Adrenal gland (tissue), 9 donors: ENCODE measurements at regions not wholly inside any gene's neighbourhood (a gene's known extent, or its start where the extent isn't known, plus 50 kb on each side); places are given as distances from the start of the nearest gene placed in this dataset.

Experiments
- DNase-seq, 7 donors: peaks; one replicate each; pipeline ENCODE4 v3.0.0-alpha.2; 2019 to 2020
- H3K27ac ChIP-seq, 5 donors: fragments of 200-600 bp; sonication (generic) in 4 of 5; 1 replicate in 3 of 5; 2 replicates in 2 of 5; pipeline versions ENCODE4 v1.5.1 to v1.8.0; 2016 to 2020; ENCODE audit warnings: mild to moderate bottlenecking in 1 of 5
- H3K27me3 ChIP-seq: fragments of 200-600 bp; 2 replicates; pipeline ENCODE4 v1.8.0; 2021
- H3K36me3 ChIP-seq, 2 donors: fragments of 200-600 bp; replicated peaks in 1 of 2; 1 replicate in 1 of 2; 2 replicates in 1 of 2; pipeline versions ENCODE4 v1.5.1 to v1.8.0; 2018 to 2022
- H3K4me1 ChIP-seq, 2 donors: fragments of 200-600 bp; replicated peaks in 1 of 2; 1 replicate in 1 of 2; 2 replicates in 1 of 2; pipeline versions ENCODE4 v1.5.1 to v1.8.0; 2018 to 2021
- H3K4me3 ChIP-seq, 4 donors: fragments of 200-600 bp; sonication (generic) in 3 of 4; one replicate each; pipeline ENCODE4 v1.5.1; 2016 to 2018
- H3K9me3 ChIP-seq, 3 donors: fragments of 200-600 bp; sonication (generic) in 1 of 3; replicated peaks in 1 of 3; 1 replicate in 2 of 3; 2 replicates in 1 of 3; pipeline versions ENCODE4 v1.5.1 to v1.8.0; 2016 to 2021
- CTCF ChIP-seq, 6 experiments: fragments of 450-650 bp in 4 of 6; fragments of 200-600 bp in 2 of 6; sonication (generic) in 1 of 6; IDR thresholded peaks; 1 replicate in 5 of 6; 2 replicates in 1 of 6; pipeline versions ENCODE4 v1.5.1 to v1.8.0; 2016 to 2021; ENCODE audit warnings: antibody characterized with exemption in 6 of 6, mild to moderate bottlenecking in 2 of 6, moderate library complexity in 1 of 6
- POLR2A ChIP-seq, 2 donors: fragments of 450-650 bp; IDR thresholded peaks; one replicate each; pipeline ENCODE4 v1.6.1; 2017; ENCODE audit warnings: antibody characterized with exemption in 2 of 2, mild to moderate bottlenecking in 2 of 2, moderate library complexity in 1 of 2
- WGBS, 4 donors: extraction: QIAGEN DNeasy Blood & Tissue Kit in 2 of 4; methylation state at CpG; one replicate each; pipeline versions ENCODE4 v1.1.5 to v1.1.7; 2013 to 2017; 5-methylcytosine and 5-hydroxymethylcytosine counted together
- intact Hi-C, 2 donors: fragments of 100-400 bp; cut with DNase I; formaldehyde crosslinking; loops; one replicate each; pipeline versions ENCODE4 v1.14.1 to v1.15.0; 2022 to 2023
- donor health status: healthy with polysubstance abuse.
- donor health status: Bipolar disorder and iron deficiency.
- donor health status: DM: yes; HTN: yes; CAD: no.
- donor health status: DM: no; HTN: no; CAD: no.
- donor health status: DM: no; HTN: no; CAD: no.

- H3K27me3 ChIP-seq, result no peaks in the 10 kb centered on the region
- WGBS, 4 donors, result 58 to 72% (median 66%) methylated on average over 2 of the region's 2 CpGs
- H3K9me3 ChIP-seq, result no peaks in the 10 kb centered on the region
- no peaks in the 10 kb centered on the region for H3K36me3 ChIP-seq
- intact Hi-C loops, result no loop called here
- no peak for DNase-seq
- no peaks in the 10 kb centered on the region for H3K4me1 ChIP-seq
- H3K27ac ChIP-seq, result no peak overlapping the region
- H3K4me3 ChIP-seq, result no peak overlapping the region
- TF ChIP-seq POLR2A (IDR thresholded peaks at IDR 0.05) (no peak), CTCF (IDR thresholded peaks at IDR 0.05) (no peak)
Observed at GRCh38 chr12:16927259-16927658, 321.3 kb upstream of the LMO3 start.

GRCh38 chr12:16920451-16920850 lies 314.5 kb upstream of the LMO3 start:
- no peak for DNase-seq
- intact Hi-C loops, result no loop called here

GRCh38 chr12:16919551-16919950 lies 313.6 kb upstream of the LMO3 start:
- H3K27me3 ChIP-seq, result no peaks in the 10 kb centered on the region
- no peaks in the 10 kb centered on the region for H3K36me3 ChIP-seq
- H3K9me3 ChIP-seq, result no peaks in the 10 kb centered on the region
- H3K4me3 ChIP-seq, result no peak overlapping the region
- no peak overlapping the region for H3K27ac ChIP-seq
- no peak for DNase-seq
- intact Hi-C loops, result no loop called here
- no peak for TF ChIP-seq POLR2A (IDR thresholded peaks at IDR 0.05)
- no peak for TF ChIP-seq CTCF (IDR thresholded peaks at IDR 0.05)
- no peaks in the 10 kb centered on the region for H3K4me1 ChIP-seq

More at GRCh38 chr12:16920451-16920850, 314.5 kb upstream of the LMO3 start:
- 47 to 65% (median 63%) methylated on average over 1 of the region's 1 CpG for WGBS, 4 donors
- no peaks in the 10 kb centered on the region for H3K27me3 ChIP-seq
- H3K36me3 ChIP-seq, result no peaks in the 10 kb centered on the region
- TF ChIP-seq POLR2A (IDR thresholded peaks at IDR 0.05) (no peak), CTCF (IDR thresholded peaks at IDR 0.05) (no peak)
- H3K27ac ChIP-seq, result no peak overlapping the region
- H3K4me3 ChIP-seq, result no peak overlapping the region
- H3K9me3 ChIP-seq, result no peaks in the 10 kb centered on the region
- no peaks in the 10 kb centered on the region for H3K4me1 ChIP-seq

- Histone ChIP-seq H3K27me3 (no peaks in the 10 kb centered on the region), H3K36me3 (no peaks in the 10 kb centered on the region), H3K9me3 (no peaks in the 10 kb centered on the region), H3K4me3 (no peak overlapping the region), H3K4me1 (no peaks in the 10 kb centered on the region), H3K27ac (no peak overlapping the region)
- DNase-seq, result no peak
- WGBS, 4 donors, result 44 to 71% (median 58%) methylated on average over 1 of the region's 1 CpG
- intact Hi-C loops, result no loop called here
- TF ChIP-seq POLR2A (IDR thresholded peaks at IDR 0.05) (no peak), CTCF (IDR thresholded peaks at IDR 0.05) (no peak)
Observed at GRCh38 chr12:16914853-16915252, 308.9 kb upstream of the LMO3 start.
